ENCODE measurements at regions not wholly inside any gene's neighbourhood (a gene's known extent, or its start where the extent isn't known, plus 50 kb on each side); places are given as distances from the start of the nearest gene placed in this dataset.
"Not testable (repeated sequence)": the region's sequence is repeated elsewhere in the genome, so short reads cannot be mapped to it uniquely, and the experiment has no call there.

GRCh38 chr13:20320885-20321284 is 88.8 kb upstream of the GJB6 start:
- DNase-seq (ENCODE audit: low read depth, low spot score) = no peak
- H3K4me3 ChIP-seq (ENCODE audit: low read length) = no peak overlapping the region

GRCh38 chr13:20313896-20314295 is 81.8 kb upstream of the GJB6 start:
- H3K4me3 ChIP-seq (ENCODE audit: low read length) = no peak overlapping the region

GRCh38 chr13:20312292-20312691 is 80.2 kb upstream of the GJB6 start:
- no peak for DNase-seq (ENCODE audit: low read depth, low spot score)
- no peak overlapping the region for H3K4me3 ChIP-seq (ENCODE audit: low read length)

More at GRCh38 chr13:20313896-20314295, 81.8 kb upstream of the GJB6 start:
- no peak for DNase-seq (ENCODE audit: low read depth, low spot score)

- H3K4me3 ChIP-seq (ENCODE audit: low read length) = no peak overlapping the region
- DNase-seq (ENCODE audit: low read depth, low spot score) = no peak
Observed at GRCh38 chr13:20311596-20311995, 79.5 kb upstream of the GJB6 start.

- no peak for DNase-seq (ENCODE audit: low read depth, low spot score)
- H3K4me3 ChIP-seq (ENCODE audit: low read length) = no peak overlapping the region
Observed at GRCh38 chr13:20311022-20311421, 78.9 kb upstream of the GJB6 start.

- no peak for DNase-seq (ENCODE audit: low read depth, low spot score)
Observed at GRCh38 chr13:20306039-20306438, 73.9 kb upstream of the GJB6 start.

GRCh38 chr13:20305587-20305986 is 73.5 kb upstream of the GJB6 start:
- no peak overlapping the region for H3K4me3 ChIP-seq (ENCODE audit: low read length)

More at GRCh38 chr13:20306039-20306438, 73.9 kb upstream of the GJB6 start:
- no peak overlapping the region for H3K4me3 ChIP-seq (ENCODE audit: low read length)

GRCh38 chr13:20304061-20304460 is 71.9 kb upstream of the GJB6 start:
- not testable (repeated sequence) for DNase-seq (ENCODE audit: low read depth, low spot score); H3K4me3 ChIP-seq (ENCODE audit: low read length)

More at GRCh38 chr13:20305587-20305986, 73.5 kb upstream of the GJB6 start:
- no peak for DNase-seq (ENCODE audit: low read depth, low spot score)

GRCh38 chr13:20303636-20304035 is 71.5 kb upstream of the GJB6 start:
- H3K4me3 ChIP-seq (ENCODE audit: low read length) = no peak overlapping the region
- DNase-seq (ENCODE audit: low read depth, low spot score) = no peak

- DNase-seq (ENCODE audit: low read depth, low spot score) = no peak
- H3K4me3 ChIP-seq (ENCODE audit: low read length) = no peak overlapping the region
Observed at GRCh38 chr13:20301403-20302071, 69.4 kb upstream of the GJB6 start.

GRCh38 chr13:20301015-20301402 is 68.9 kb upstream of the GJB6 start:
- no peak overlapping the region for H3K4me3 ChIP-seq (ENCODE audit: low read length)
- no peak for DNase-seq (ENCODE audit: low read depth, low spot score)

- DNase-seq (ENCODE audit: low read depth, low spot score) = no peak
- no peak overlapping the region for H3K4me3 ChIP-seq (ENCODE audit: low read length)
Observed at GRCh38 chr13:20297181-20297580, 65.1 kb upstream of the GJB6 start.

GRCh38 chr13:20295956-20296355 is 63.8 kb upstream of the GJB6 start:
- H3K4me3 ChIP-seq (ENCODE audit: low read length) = no peak overlapping the region
- DNase-seq (ENCODE audit: low read depth, low spot score) = no peak

- H3K4me3 ChIP-seq (ENCODE audit: low read length) = no peak overlapping the region
- DNase-seq (ENCODE audit: low read depth, low spot score) = no peak
Observed at GRCh38 chr13:20294497-20294896, 62.4 kb upstream of the GJB6 start.

GRCh38 chr13:20292301-20292700 is 60.2 kb upstream of the GJB6 start:
- H3K4me3 ChIP-seq (ENCODE audit: low read length); DNase-seq (ENCODE audit: low read depth, low spot score): not testable (repeated sequence)

- no peak overlapping the region for H3K4me3 ChIP-seq (ENCODE audit: low read length)
- no peak for DNase-seq (ENCODE audit: low read depth, low spot score)
Observed at GRCh38 chr13:20291675-20292074, 59.6 kb upstream of the GJB6 start.

- H3K4me3 ChIP-seq (ENCODE audit: low read length) = no peak overlapping the region
- peak; percentile 17 for DNase-seq (ENCODE audit: low read depth, low spot score)
Observed at GRCh38 chr13:20291037-20291436, 58.9 kb upstream of the GJB6 start.

- no peak overlapping the region for H3K4me3 ChIP-seq (ENCODE audit: low read length)
- no peak for DNase-seq (ENCODE audit: low read depth, low spot score)
Observed at GRCh38 chr13:20288561-20288960, 56.4 kb upstream of the GJB6 start.

GRCh38 chr13:20287976-20288375 is 55.9 kb upstream of the GJB6 start:
- DNase-seq (ENCODE audit: low read depth, low spot score) = no peak
- no peak overlapping the region for H3K4me3 ChIP-seq (ENCODE audit: low read length)

- no peak overlapping the region for H3K4me3 ChIP-seq (ENCODE audit: low read length)
- no peak for DNase-seq (ENCODE audit: low read depth, low spot score)
Observed at GRCh38 chr13:20285530-20285929, 53.4 kb upstream of the GJB6 start.
